HEK293 (cell line): ENCODE measurements at regions not wholly inside any gene's neighbourhood (a gene's known extent, or its start where the extent isn't known, plus 50 kb on each side); places are given as distances from the start of the nearest gene placed in this dataset.
"Not testable (repeated sequence)": the region's sequence is repeated elsewhere in the genome, so short reads cannot be mapped to it uniquely, and the experiment has no call there.

Experiments used
- YY1 ChIP-seq: fragments of 450-650 bp; formaldehyde crosslinking; IDR thresholded peaks from 2 replicates; pipeline ENCODE4 v1.5.1; 2018; ENCODE audit warnings: missing biosample characterization, missing genetic modification characterization
- ZNF629 ChIP-seq: fragments of 450-650 bp; formaldehyde crosslinking; IDR thresholded peaks from 2 replicates; pipeline ENCODE4 v1.5.1; 2017; ENCODE audit warnings: missing biosample characterization, missing genetic modification characterization
- TF ChIP-seq, protein P1 (sequence below): fragments of 450-650 bp; formaldehyde crosslinking; IDR thresholded peaks from 2 replicates; pipeline ENCODE4 v1.5.1; 2016; ENCODE audit warnings: missing biosample characterization, missing genetic modification characterization
- TF ChIP-seq, protein P2 (sequence below): fragments of 450-650 bp; formaldehyde crosslinking; IDR thresholded peaks from 2 replicates; pipeline ENCODE4 v1.5.1; 2016; ENCODE audit warnings: missing biosample characterization, missing genetic modification characterization, low read depth

DNA sequence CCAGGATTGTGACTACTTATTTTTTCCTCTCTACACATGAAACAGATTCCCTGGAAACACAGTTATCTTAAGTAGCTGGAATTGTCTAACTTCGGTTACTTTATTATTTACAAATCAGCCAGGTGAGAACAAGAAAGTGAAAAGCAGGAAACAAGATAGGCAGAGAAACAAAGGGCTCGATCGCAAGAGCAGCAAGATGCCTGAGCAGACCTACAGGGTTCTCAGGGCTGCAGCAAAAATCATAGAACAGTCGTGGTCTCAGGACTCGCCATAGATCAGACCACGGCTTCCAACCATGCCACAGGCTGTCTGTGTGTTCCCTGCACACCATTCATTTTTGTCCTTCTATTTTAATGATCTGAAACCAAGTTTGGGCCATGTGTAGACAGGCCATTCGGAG, 186.2 kb upstream of the NOTCH2NLA start:
- TF ChIP-seq, protein P1, sequence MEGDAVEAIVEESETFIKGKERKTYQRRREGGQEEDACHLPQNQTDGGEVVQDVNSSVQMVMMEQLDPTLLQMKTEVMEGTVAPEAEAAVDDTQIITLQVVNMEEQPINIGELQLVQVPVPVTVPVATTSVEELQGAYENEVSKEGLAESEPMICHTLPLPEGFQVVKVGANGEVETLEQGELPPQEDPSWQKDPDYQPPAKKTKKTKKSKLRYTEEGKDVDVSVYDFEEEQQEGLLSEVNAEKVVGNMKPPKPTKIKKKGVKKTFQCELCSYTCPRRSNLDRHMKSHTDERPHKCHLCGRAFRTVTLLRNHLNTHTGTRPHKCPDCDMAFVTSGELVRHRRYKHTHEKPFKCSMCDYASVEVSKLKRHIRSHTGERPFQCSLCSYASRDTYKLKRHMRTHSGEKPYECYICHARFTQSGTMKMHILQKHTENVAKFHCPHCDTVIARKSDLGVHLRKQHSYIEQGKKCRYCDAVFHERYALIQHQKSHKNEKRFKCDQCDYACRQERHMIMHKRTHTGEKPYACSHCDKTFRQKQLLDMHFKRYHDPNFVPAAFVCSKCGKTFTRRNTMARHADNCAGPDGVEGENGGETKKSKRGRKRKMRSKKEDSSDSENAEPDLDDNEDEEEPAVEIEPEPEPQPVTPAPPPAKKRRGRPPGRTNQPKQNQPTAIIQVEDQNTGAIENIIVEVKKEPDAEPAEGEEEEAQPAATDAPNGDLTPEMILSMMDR (tag by site-specific recombination), result not testable (repeated sequence)
- TF ChIP-seq ZNF629, YY1 (tag by site-specific recombination): not testable (repeated sequence)
- TF ChIP-seq, protein P2, sequence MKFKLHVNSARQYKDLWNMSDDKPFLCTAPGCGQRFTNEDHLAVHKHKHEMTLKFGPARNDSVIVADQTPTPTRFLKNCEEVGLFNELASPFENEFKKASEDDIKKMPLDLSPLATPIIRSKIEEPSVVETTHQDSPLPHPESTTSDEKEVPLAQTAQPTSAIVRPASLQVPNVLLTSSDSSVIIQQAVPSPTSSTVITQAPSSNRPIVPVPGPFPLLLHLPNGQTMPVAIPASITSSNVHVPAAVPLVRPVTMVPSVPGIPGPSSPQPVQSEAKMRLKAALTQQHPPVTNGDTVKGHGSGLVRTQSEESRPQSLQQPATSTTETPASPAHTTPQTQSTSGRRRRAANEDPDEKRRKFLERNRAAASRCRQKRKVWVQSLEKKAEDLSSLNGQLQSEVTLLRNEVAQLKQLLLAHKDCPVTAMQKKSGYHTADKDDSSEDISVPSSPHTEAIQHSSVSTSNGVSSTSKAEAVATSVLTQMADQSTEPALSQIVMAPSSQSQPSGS (tag by site-specific recombination), result not testable (repeated sequence)
